ENCODE measurements at regions not wholly inside any gene's neighbourhood (a gene's known extent, or its start where the extent isn't known, plus 50 kb on each side); places are given as distances from the start of the nearest gene placed in this dataset.

GRCh38 chrX:25853002-25853479 lies 285.1 kb upstream of the MAGEB18 start:
- no peak for TF ChIP-seq CTCF (IDR thresholded peaks at IDR 0.05)
- no peak for TF ChIP-seq POLR2A (IDR thresholded peaks at IDR 0.05)

All from stomach (tissue), 4 donors.